Lower lobe of right lung (tissue), 2 donors: ENCODE measurements at regions not wholly inside any gene's neighbourhood (a gene's known extent, or its start where the extent isn't known, plus 50 kb on each side); places are given as distances from the start of the nearest gene placed in this dataset.
"Not testable (repeated sequence)": the region's sequence is repeated elsewhere in the genome, so short reads cannot be mapped to it uniquely, and the experiment has no call there.

Experiments used
- ATAC-seq, 2 donors: fragments of 200-7000 bp; cut with Tn5 transposase; one replicate each; pipeline ENCODE4 v1.9.1; 2020 to 2022; ENCODE audit warnings: mild to moderate bottlenecking in 2 of 2, moderate library complexity in 2 of 2
- DNase-seq: peaks from one replicate; pipeline ENCODE4 v3.0.0-alpha.2; 2020
- H3K27ac ChIP-seq: fragments of 200-600 bp; one replicate; pipeline ENCODE4 v1.8.0; 2022
- H3K27me3 ChIP-seq: fragments of 200-600 bp; one replicate; pipeline ENCODE4 v1.8.0; 2022; ENCODE audit warnings: low read depth
- H3K36me3 ChIP-seq: fragments of 200-600 bp; one replicate; pipeline ENCODE4 v1.8.0; 2022; ENCODE audit warnings: mild to moderate bottlenecking
- H3K4me1 ChIP-seq: fragments of 200-600 bp; one replicate; pipeline ENCODE4 v1.8.0; 2022
- H3K4me3 ChIP-seq: fragments of 200-600 bp; one replicate; pipeline ENCODE4 v1.8.0; 2022; ENCODE audit warnings: mild to moderate bottlenecking
- H3K9me3 ChIP-seq: fragments of 200-600 bp; one replicate; pipeline ENCODE4 v1.8.0; 2022
- CTCF ChIP-seq: fragments of 200-600 bp; IDR thresholded peaks from one replicate; pipeline ENCODE4 v1.8.0; 2022; ENCODE audit warnings: antibody characterized with exemption, mild to moderate bottlenecking
- intact Hi-C: fragments of 100-400 bp; cut with DNase I; formaldehyde crosslinking; loops from one replicate; pipeline ENCODE4 v1.11.0; 2022
- donor health status: DM: no; HTN: yes; CAD: no; lungs with severe emphysema.

- Histone ChIP-seq H3K4me1 (no peaks in the 10 kb centered on the region), H3K27ac (no peak overlapping the region), H3K9me3 (no peaks in the 10 kb centered on the region), H3K27me3 (no peaks in the 10 kb centered on the region), H3K36me3 (no peaks in the 10 kb centered on the region), H3K4me3 (no peak overlapping the region)
- ATAC-seq (no peak), DNase-seq (no peak)
- intact Hi-C loops, result no loop called here
- no peak for TF ChIP-seq CTCF
These were observed 91.4 kb downstream of the MOBP start for GRCh38 chr3:39558775-39559306.

GRCh38 chr3:39559543-39559942 lies 92.1 kb downstream of the MOBP start:
- no peaks in the 10 kb centered on the region for H3K36me3 ChIP-seq
- H3K27ac ChIP-seq, result no peak overlapping the region
- TF ChIP-seq CTCF, result no peak
- H3K4me3 ChIP-seq, result no peak overlapping the region
- no peaks in the 10 kb centered on the region for H3K9me3 ChIP-seq
- H3K4me1 ChIP-seq, result no peaks in the 10 kb centered on the region
- no peaks in the 10 kb centered on the region for H3K27me3 ChIP-seq
- ATAC-seq (no peak), DNase-seq (no peak)
- intact Hi-C loops, result no loop called here

GRCh38 chr3:39568508-39568907 lies 101.0 kb downstream of the MOBP start:
- ATAC-seq, result no peak
- Histone ChIP-seq H3K36me3 (no peaks in the 10 kb centered on the region), H3K27me3 (no peaks in the 10 kb centered on the region), H3K27ac (no peak overlapping the region), H3K4me1 (no peaks in the 10 kb centered on the region), H3K4me3 (no peak overlapping the region), H3K9me3 (no peaks in the 10 kb centered on the region)
- intact Hi-C loops, result no loop called here
- no peak for DNase-seq
- TF ChIP-seq CTCF, result no peak

GRCh38 chr3:39569095-39569494 lies 101.6 kb downstream of the MOBP start:
- no peak for DNase-seq
- Histone ChIP-seq H3K4me1 (no peaks in the 10 kb centered on the region), H3K27me3 (no peaks in the 10 kb centered on the region), H3K36me3 (no peaks in the 10 kb centered on the region), H3K27ac (no peak overlapping the region), H3K9me3 (no peaks in the 10 kb centered on the region), H3K4me3 (no peak overlapping the region)
- TF ChIP-seq CTCF, result no peak
- peak in 1 of 2 donors; percentile 34 for ATAC-seq
- intact Hi-C loops, result no loop called here

- Histone ChIP-seq H3K9me3 (no peaks in the 10 kb centered on the region), H3K4me1 (no peaks in the 10 kb centered on the region), H3K27me3 (no peaks in the 10 kb centered on the region), H3K27ac (no peak overlapping the region), H3K36me3 (no peaks in the 10 kb centered on the region), H3K4me3 (no peak overlapping the region)
- no peak for TF ChIP-seq CTCF
- ATAC-seq (no peak), DNase-seq (no peak)
- intact Hi-C loops, result no loop called here
These were observed 105.9 kb downstream of the MOBP start for GRCh38 chr3:39573392-39573791.

GRCh38 chr3:39577541-39577940 lies 110.1 kb downstream of the MOBP start:
- intact Hi-C loops, result no loop called here
- H3K4me1 ChIP-seq, result no peaks in the 10 kb centered on the region
- ATAC-seq (no peak), DNase-seq (no peak)
- H3K27me3 ChIP-seq, result no peaks in the 10 kb centered on the region
- H3K4me3 ChIP-seq, result no peak overlapping the region
- H3K27ac ChIP-seq, result no peak overlapping the region
- H3K9me3 ChIP-seq, result no peaks in the 10 kb centered on the region
- no peak for TF ChIP-seq CTCF
- H3K36me3 ChIP-seq, result no peaks in the 10 kb centered on the region

GRCh38 chr3:39586215-39586614 lies 118.7 kb downstream of the MOBP start:
- intact Hi-C loops, result not testable (repeated sequence)

More at GRCh38 chr3:39586215-39586614, 118.7 kb downstream of the MOBP start:
- ATAC-seq, H3K27me3 ChIP-seq, H3K4me1 ChIP-seq, H3K27ac ChIP-seq, H3K4me3 ChIP-seq, H3K9me3 ChIP-seq, H3K36me3 ChIP-seq, DNase-seq: not testable (repeated sequence)
